K562 (cell line): ENCODE measurements at regions not wholly inside any gene's neighbourhood (a gene's known extent, or its start where the extent isn't known, plus 50 kb on each side); places are given as distances from the start of the nearest gene placed in this dataset.

Experiments
- FOXP1 ChIP-seq: sonication (generic); formaldehyde crosslinking; IDR thresholded peaks from 2 replicates; pipeline ENCODE4 v1.8.0; 2022; ENCODE audit warnings: mild to moderate bottlenecking, missing genetic modification reagents
- GABPA ChIP-seq: fragments of 200-800 bp; sonication (Bioruptor generic); conservative IDR thresholded peaks from 2 replicates; pipeline ENCODE4 v1.6.1; 2016; ENCODE audit warnings: low read depth, missing genetic modification characterization, missing compliant biosample characterization
- GTF2E2 ChIP-seq: fragments of 200-800 bp; sonication (Bioruptor generic); IDR thresholded peaks from 2 replicates; pipeline ENCODE4 v1.6.1; 2016; ENCODE audit warnings: missing genetic modification characterization, missing compliant biosample characterization
- KDM5B ChIP-seq: fragments of 200-600 bp; sonication (generic); IDR thresholded peaks from 2 replicates; pipeline ENCODE4 v1.6.1; 2012; ENCODE audit warnings: low read depth, mild to moderate bottlenecking, moderate library complexity, low read length, control low read depth, inconsistent platforms; ENCODE audit not compliant: insufficient replicate concordance
- MCM7 ChIP-seq, 2 experiments: fragments of 450-650 bp; IDR thresholded peaks; 2 replicates each; pipeline ENCODE4 v1.6.1; 2016 to 2018
- STAT6 ChIP-seq: sonication (generic); formaldehyde crosslinking; IDR thresholded peaks from 2 replicates; pipeline ENCODE4 v1.8.1; 2023; ENCODE audit warnings: mild to moderate bottlenecking, missing genetic modification reagents
- ZBTB7A ChIP-seq: IDR thresholded peaks from 2 replicates; pipeline ENCODE4 v1.6.1; 2011; ENCODE audit warnings: low read depth, mild to moderate bottlenecking, low read length, moderate library complexity, borderline replicate concordance; ENCODE audit not compliant: control insufficient read depth
- ZNF282 ChIP-seq: sonication (generic); formaldehyde crosslinking; IDR thresholded peaks from 2 replicates; pipeline ENCODE4 v1.8.1; 2023; ENCODE audit warnings: missing genetic modification reagents
- TF ChIP-seq, protein P1 (sequence below), 3 experiments: IDR thresholded peaks in 2 of 3; conservative IDR thresholded peaks in 1 of 3; 2 replicates each; pipeline ENCODE4 v1.5.1; 2011 to 2012; ENCODE audit warnings: low read length in 3 of 3, mild to moderate bottlenecking in 3 of 3, control low read depth in 2 of 3, improper control_type of control experiment in 1 of 3, inconsistent platforms in 1 of 3, low read depth in 1 of 3, mixed read lengths in 1 of 3, moderate library complexity in 1 of 3; ENCODE audit not compliant: insufficient read depth in 2 of 3
- TF ChIP-seq, protein P2 (sequence below), 2 experiments: fragments of 450-650 bp; conservative IDR thresholded peaks; 2 replicates each; pipeline ENCODE4 v1.6.1; 2017; ENCODE audit warnings: mild to moderate bottlenecking in 2 of 2, moderate library complexity in 2 of 2
- TF ChIP-seq, protein P3 (sequence below): sonication (generic); formaldehyde crosslinking; IDR thresholded peaks from 2 replicates; pipeline ENCODE4 v1.9.0; 2022; ENCODE audit warnings: mild to moderate bottlenecking, missing genetic modification reagents
- TF ChIP-seq, protein P4 (sequence below): fragments of 250-450 bp; sonication (Bioruptor Pico); IDR thresholded peaks from 2 replicates; pipeline ENCODE4 v1.8.0; 2021; ENCODE audit warnings: borderline replicate concordance, mild to moderate bottlenecking, moderate library complexity; ENCODE audit not compliant: poor library complexity, severe bottlenecking
- TF ChIP-seq, protein P5 (sequence below): fragments of 250-450 bp; sonication (Bioruptor Pico); IDR thresholded peaks from 2 replicates; pipeline ENCODE4 v1.5.0; 2021; ENCODE audit warnings: mild to moderate bottlenecking, moderate library complexity

DNA sequence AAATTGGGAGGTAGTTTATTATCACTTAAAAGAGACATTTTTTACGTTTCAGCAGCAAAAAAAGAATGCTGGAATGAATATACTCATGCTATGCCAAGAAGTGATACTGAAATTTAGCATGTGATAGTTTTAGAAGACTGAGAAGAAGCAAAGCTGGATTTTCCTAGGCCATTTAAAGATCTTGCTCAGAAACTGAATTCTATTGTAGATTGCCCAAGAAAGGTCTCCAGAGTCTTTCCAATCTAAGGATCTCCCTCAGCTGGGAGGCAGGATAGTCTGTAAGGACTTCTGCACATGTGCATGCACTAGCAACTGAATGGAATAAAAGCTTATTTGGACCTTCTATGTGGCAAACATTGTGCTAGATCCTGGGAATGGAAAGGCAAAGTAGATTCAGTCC lies 334.5 kb downstream of the DTWD2 start:
- TF ChIP-seq FOXP1 (no peak), GABPA (tag) (no peak), ZNF282 (CRISPR knock-in tag) (no peak), MCM7 (IDR thresholded peaks at IDR 0.05) (no peak), KDM5B (no peak), GTF2E2 (tag) (no peak), ZBTB7A (no peak), STAT6 (CRISPR knock-in tag) (no peak)
- TF ChIP-seq, protein P1, sequence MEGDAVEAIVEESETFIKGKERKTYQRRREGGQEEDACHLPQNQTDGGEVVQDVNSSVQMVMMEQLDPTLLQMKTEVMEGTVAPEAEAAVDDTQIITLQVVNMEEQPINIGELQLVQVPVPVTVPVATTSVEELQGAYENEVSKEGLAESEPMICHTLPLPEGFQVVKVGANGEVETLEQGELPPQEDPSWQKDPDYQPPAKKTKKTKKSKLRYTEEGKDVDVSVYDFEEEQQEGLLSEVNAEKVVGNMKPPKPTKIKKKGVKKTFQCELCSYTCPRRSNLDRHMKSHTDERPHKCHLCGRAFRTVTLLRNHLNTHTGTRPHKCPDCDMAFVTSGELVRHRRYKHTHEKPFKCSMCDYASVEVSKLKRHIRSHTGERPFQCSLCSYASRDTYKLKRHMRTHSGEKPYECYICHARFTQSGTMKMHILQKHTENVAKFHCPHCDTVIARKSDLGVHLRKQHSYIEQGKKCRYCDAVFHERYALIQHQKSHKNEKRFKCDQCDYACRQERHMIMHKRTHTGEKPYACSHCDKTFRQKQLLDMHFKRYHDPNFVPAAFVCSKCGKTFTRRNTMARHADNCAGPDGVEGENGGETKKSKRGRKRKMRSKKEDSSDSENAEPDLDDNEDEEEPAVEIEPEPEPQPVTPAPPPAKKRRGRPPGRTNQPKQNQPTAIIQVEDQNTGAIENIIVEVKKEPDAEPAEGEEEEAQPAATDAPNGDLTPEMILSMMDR (IDR thresholded peaks at IDR 0.05 in 2 of 3, conservative IDR thresholded peaks at IDR 0.05 in 1 of 3; ENCODE audit: insufficient read depth in 2 of 3, low read depth in 1 of 3, low read length in 3 of 3) = no peak
- TF ChIP-seq, protein P2, sequence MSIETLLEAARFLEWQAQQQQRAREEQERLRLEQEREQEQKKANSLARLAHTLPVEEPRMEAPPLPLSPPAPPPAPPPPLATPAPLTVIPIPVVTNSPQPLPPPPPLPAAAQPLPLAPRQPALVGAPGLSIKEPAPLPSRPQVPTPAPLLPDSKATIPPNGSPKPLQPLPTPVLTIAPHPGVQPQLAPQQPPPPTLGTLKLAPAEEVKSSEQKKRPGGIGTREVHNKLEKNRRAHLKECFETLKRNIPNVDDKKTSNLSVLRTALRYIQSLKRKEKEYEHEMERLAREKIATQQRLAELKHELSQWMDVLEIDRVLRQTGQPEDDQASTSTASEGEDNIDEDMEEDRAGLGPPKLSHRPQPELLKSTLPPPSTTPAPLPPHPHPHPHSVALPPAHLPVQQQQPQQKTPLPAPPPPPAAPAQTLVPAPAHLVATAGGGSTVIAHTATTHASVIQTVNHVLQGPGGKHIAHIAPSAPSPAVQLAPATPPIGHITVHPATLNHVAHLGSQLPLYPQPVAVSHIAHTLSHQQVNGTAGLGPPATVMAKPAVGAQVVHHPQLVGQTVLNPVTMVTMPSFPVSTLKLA (conservative IDR thresholded peaks at IDR 0.05) = no peak
- TF ChIP-seq, protein P3, sequence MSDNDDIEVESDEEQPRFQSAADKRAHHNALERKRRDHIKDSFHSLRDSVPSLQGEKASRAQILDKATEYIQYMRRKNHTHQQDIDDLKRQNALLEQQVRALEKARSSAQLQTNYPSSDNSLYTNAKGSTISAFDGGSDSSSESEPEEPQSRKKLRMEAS (CRISPR knock-in tag) = no peak
- TF ChIP-seq, protein P4, sequence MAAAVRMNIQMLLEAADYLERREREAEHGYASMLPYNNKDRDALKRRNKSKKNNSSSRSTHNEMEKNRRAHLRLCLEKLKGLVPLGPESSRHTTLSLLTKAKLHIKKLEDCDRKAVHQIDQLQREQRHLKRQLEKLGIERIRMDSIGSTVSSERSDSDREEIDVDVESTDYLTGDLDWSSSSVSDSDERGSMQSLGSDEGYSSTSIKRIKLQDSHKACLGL (CRISPR knock-in tag) = no peak
- TF ChIP-seq, protein P5, sequence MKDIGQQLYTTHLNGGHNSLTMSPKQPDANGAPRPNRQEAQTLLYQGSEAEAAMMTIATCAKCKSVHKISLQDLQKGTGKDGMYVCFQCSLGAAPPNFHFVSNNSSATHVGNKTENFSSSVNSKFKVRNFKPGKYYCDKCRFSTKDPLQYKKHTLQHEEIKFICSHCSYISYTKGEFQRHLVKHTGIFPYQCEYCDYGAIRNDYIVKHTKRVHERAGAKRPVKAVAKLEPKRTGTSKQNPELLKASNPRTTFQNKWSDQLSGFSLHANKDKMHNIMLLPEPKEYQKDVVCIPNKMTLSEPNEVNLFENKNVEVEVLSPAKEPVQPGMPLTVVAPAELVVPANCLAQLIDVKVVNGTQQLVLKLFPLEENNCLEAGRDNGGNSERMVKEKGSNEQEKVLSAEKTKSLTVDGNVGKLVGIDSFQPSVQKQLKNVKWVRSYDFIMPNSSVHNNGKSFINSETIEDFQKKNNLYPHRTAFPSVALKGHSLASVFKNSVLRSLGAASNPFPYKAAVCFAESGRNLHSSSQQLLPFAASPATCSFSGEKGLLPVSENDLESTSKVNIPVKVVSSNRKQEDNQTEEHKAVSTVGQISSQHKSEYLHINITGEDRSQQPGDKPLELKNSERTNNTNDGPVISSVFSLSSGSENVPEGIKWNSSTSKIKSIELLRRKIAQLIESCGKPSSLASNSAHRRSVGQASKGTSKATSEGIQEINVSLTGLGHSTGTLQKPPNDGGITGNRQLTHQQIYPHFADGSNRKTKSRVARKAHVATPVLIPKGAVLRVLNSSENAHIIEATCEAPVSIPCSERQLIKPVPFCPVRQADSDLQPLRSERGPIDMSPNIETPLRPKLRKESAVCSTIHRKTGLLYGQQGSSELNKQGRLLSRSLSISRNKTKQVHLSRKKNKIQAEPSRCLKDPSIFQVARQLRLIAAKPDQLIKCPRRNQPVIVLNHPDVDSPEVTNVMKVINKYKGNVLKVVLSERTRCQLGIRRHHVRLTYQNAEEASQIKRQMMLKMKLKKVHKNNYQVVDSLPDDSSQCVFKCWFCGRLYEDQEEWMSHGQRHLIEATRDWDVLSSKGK (CRISPR knock-in tag) = no peak
